ENCODE measurements at regions not wholly inside any gene's neighbourhood (a gene's known extent, or its start where the extent isn't known, plus 50 kb on each side); places are given as distances from the start of the nearest gene placed in this dataset.

GRCh38 chr4:142960126-142960525 lies 114.0 kb upstream of the INPP4B start:
- Histone ChIP-seq H3K27me3 (ENCODE audit: control insufficient read depth in 3 of 3, insufficient read depth in 3 of 3, low read depth in 1 of 3, low read length in 3 of 3) (no peaks in the 10 kb centered on the region), H2BK5ac (ENCODE audit: low read length) (no peak overlapping the region), H2BK12ac (ENCODE audit: low read length) (no peak overlapping the region), H2BK15ac (ENCODE audit: low read length) (no peak overlapping the region), H3K4ac (ENCODE audit: low read length) (no peak overlapping the region), H2AK5ac (ENCODE audit: low read depth, low read length) (no peak overlapping the region), H3K9ac (ENCODE audit: low read depth, low read length, poor library complexity) (no peak overlapping the region), H3K9me3 (replicated peaks in 1 of 2; ENCODE audit: control insufficient read depth in 2 of 2, insufficient read depth in 1 of 2, low read depth in 1 of 2, low read length in 2 of 2) (no peaks in the 10 kb centered on the region), H3K4me3 (ENCODE audit: low read length in 2 of 2) (no peak overlapping the region), H3K27ac (replicated peaks; ENCODE audit: low read length) (no peak overlapping the region), H2AFZ (ENCODE audit: low read length) (no peak overlapping the region), H4K91ac (ENCODE audit: low read depth, low read length, poor library complexity) (no peak overlapping the region), H3K18ac (ENCODE audit: low read length) (no peak overlapping the region), H3K4me2 (ENCODE audit: insufficient read depth, low read length, poor library complexity, severe bottlenecking) (no peak overlapping the region), H3K79me1 (ENCODE audit: low read depth, low read length) (no peaks in the 10 kb centered on the region), H3K23ac (ENCODE audit: low read depth, low read length, poor library complexity) (no peak overlapping the region), H3K14ac (ENCODE audit: low read length) (no peak overlapping the region), H3K36me3 (replicated peaks in 1 of 2; ENCODE audit: control insufficient read depth in 2 of 2, insufficient read depth in 2 of 2, low read length in 2 of 2) (no peaks in the 10 kb centered on the region), H4K8ac (ENCODE audit: low read depth, low read length) (no peak overlapping the region), H2BK120ac (ENCODE audit: low read depth, low read length) (no peak overlapping the region), H3K4me1 (ENCODE audit: control insufficient read depth in 2 of 2, insufficient read depth in 1 of 2, low read depth in 1 of 2, low read length in 2 of 2) (peaks cover 4 to 5% of the 10 kb centered on the region in 2 donors)
- no peak for DNase-seq (ENCODE audit: low spot score)
- WGBS, 2 donors (ENCODE audit: extremely low coverage in 2 of 2, insufficient read length in 2 of 2, insufficient replicate concordance in 1 of 2), result no CpG with 5 or more reads among the region's 1 CpG

- Histone ChIP-seq H3K4me2 (ENCODE audit: insufficient read depth, low read length, poor library complexity, severe bottlenecking) (no peak overlapping the region), H2BK12ac (ENCODE audit: low read length) (no peak overlapping the region), H4K8ac (ENCODE audit: low read depth, low read length) (no peak overlapping the region), H3K27me3 (ENCODE audit: control insufficient read depth in 3 of 3, insufficient read depth in 3 of 3, low read depth in 1 of 3, low read length in 3 of 3) (no peaks in the 10 kb centered on the region), H3K9ac (ENCODE audit: low read depth, low read length, poor library complexity) (no peak overlapping the region), H3K18ac (ENCODE audit: low read length) (no peak overlapping the region), H3K14ac (ENCODE audit: low read length) (no peak overlapping the region), H2BK5ac (ENCODE audit: low read length) (no peak overlapping the region), H4K91ac (ENCODE audit: low read depth, low read length, poor library complexity) (no peak overlapping the region), H3K4ac (ENCODE audit: low read length) (no peak overlapping the region), H3K9me3 (replicated peaks in 1 of 2; ENCODE audit: control insufficient read depth in 2 of 2, insufficient read depth in 1 of 2, low read depth in 1 of 2, low read length in 2 of 2) (no peaks in the 10 kb centered on the region), H3K4me3 (ENCODE audit: low read length in 2 of 2) (no peak overlapping the region), H2BK15ac (ENCODE audit: low read length) (no peak overlapping the region), H3K4me1 (ENCODE audit: control insufficient read depth in 2 of 2, insufficient read depth in 1 of 2, low read depth in 1 of 2, low read length in 2 of 2) (peaks cover 4 to 5% of the 10 kb centered on the region in 2 donors), H3K36me3 (replicated peaks in 1 of 2; ENCODE audit: control insufficient read depth in 2 of 2, insufficient read depth in 2 of 2, low read length in 2 of 2) (no peaks in the 10 kb centered on the region), H2BK120ac (ENCODE audit: low read depth, low read length) (no peak overlapping the region), H2AK5ac (ENCODE audit: low read depth, low read length) (no peak overlapping the region), H3K27ac (replicated peaks; ENCODE audit: low read length) (no peak overlapping the region), H3K79me1 (ENCODE audit: low read depth, low read length) (no peaks in the 10 kb centered on the region), H3K23ac (ENCODE audit: low read depth, low read length, poor library complexity) (no peak overlapping the region), H2AFZ (ENCODE audit: low read length) (peak overlapping the region; percentile 71)
- no peak for DNase-seq (ENCODE audit: low spot score)
- WGBS, 2 donors (ENCODE audit: extremely low coverage in 2 of 2, insufficient read length in 2 of 2, insufficient replicate concordance in 1 of 2), result 100% methylated on average over 1 of the region's 6 CpGs; no CpG with 5 or more reads in 1 of the 2 donors
These were observed 115.0 kb upstream of the INPP4B start for GRCh38 chr4:142960867-142961644.

GRCh38 chr4:142961866-142962265 lies 115.8 kb upstream of the INPP4B start:
- Histone ChIP-seq H3K4me2 (ENCODE audit: insufficient read depth, low read length, poor library complexity, severe bottlenecking) (no peak overlapping the region), H3K14ac (ENCODE audit: low read length) (no peak overlapping the region), H3K27me3 (ENCODE audit: control insufficient read depth in 3 of 3, insufficient read depth in 3 of 3, low read depth in 1 of 3, low read length in 3 of 3) (no peaks in the 10 kb centered on the region), H3K23ac (ENCODE audit: low read depth, low read length, poor library complexity) (no peak overlapping the region), H2BK15ac (ENCODE audit: low read length) (no peak overlapping the region), H3K4ac (ENCODE audit: low read length) (no peak overlapping the region), H3K4me1 (ENCODE audit: control insufficient read depth in 2 of 2, insufficient read depth in 1 of 2, low read depth in 1 of 2, low read length in 2 of 2) (peaks cover 4 to 5% of the 10 kb centered on the region in 2 donors), H3K9ac (ENCODE audit: low read depth, low read length, poor library complexity) (no peak overlapping the region), H3K36me3 (replicated peaks in 1 of 2; ENCODE audit: control insufficient read depth in 2 of 2, insufficient read depth in 2 of 2, low read length in 2 of 2) (no peaks in the 10 kb centered on the region), H3K4me3 (ENCODE audit: low read length in 2 of 2) (no peak overlapping the region), H2BK5ac (ENCODE audit: low read length) (no peak overlapping the region), H2AK5ac (ENCODE audit: low read depth, low read length) (no peak overlapping the region), H3K18ac (ENCODE audit: low read length) (no peak overlapping the region), H2BK120ac (ENCODE audit: low read depth, low read length) (no peak overlapping the region), H3K79me1 (ENCODE audit: low read depth, low read length) (no peaks in the 10 kb centered on the region), H4K91ac (ENCODE audit: low read depth, low read length, poor library complexity) (no peak overlapping the region), H3K27ac (replicated peaks; ENCODE audit: low read length) (no peak overlapping the region), H4K8ac (ENCODE audit: low read depth, low read length) (no peak overlapping the region), H3K9me3 (replicated peaks in 1 of 2; ENCODE audit: control insufficient read depth in 2 of 2, insufficient read depth in 1 of 2, low read depth in 1 of 2, low read length in 2 of 2) (no peaks in the 10 kb centered on the region), H2BK12ac (ENCODE audit: low read length) (no peak overlapping the region), H2AFZ (ENCODE audit: low read length) (peak overlapping the region; percentile 71)
- no peak for DNase-seq (ENCODE audit: low spot score)
- no CpG with 5 or more reads among the region's 1 CpG for WGBS, 2 donors (ENCODE audit: extremely low coverage in 2 of 2, insufficient read length in 2 of 2, insufficient replicate concordance in 1 of 2)

- H2BK120ac ChIP-seq (ENCODE audit: low read depth, low read length), result no peak overlapping the region
- no peaks in the 10 kb centered on the region for H3K4me1 ChIP-seq (ENCODE audit: control insufficient read depth in 2 of 2, insufficient read depth in 1 of 2, low read depth in 1 of 2, low read length in 2 of 2)
These were observed 128.2 kb upstream of the INPP4B start for GRCh38 chr4:142974328-142974727.

More at GRCh38 chr4:142974328-142974727, 128.2 kb upstream of the INPP4B start:
- Histone ChIP-seq H2BK15ac (ENCODE audit: low read length) (no peak overlapping the region), H3K27me3 (ENCODE audit: control insufficient read depth in 3 of 3, insufficient read depth in 3 of 3, low read depth in 1 of 3, low read length in 3 of 3) (no peaks in the 10 kb centered on the region), H3K14ac (ENCODE audit: low read length) (no peak overlapping the region), H3K23ac (ENCODE audit: low read depth, low read length, poor library complexity) (no peak overlapping the region), H2AFZ (ENCODE audit: low read length) (no peak overlapping the region), H2BK5ac (ENCODE audit: low read length) (no peak overlapping the region), H3K36me3 (replicated peaks in 1 of 2; ENCODE audit: control insufficient read depth in 2 of 2, insufficient read depth in 2 of 2, low read length in 2 of 2) (no peaks in the 10 kb centered on the region), H4K8ac (ENCODE audit: low read depth, low read length) (no peak overlapping the region), H3K9me3 (replicated peaks in 1 of 2; ENCODE audit: control insufficient read depth in 2 of 2, insufficient read depth in 1 of 2, low read depth in 1 of 2, low read length in 2 of 2) (peaks cover 0 to 2% of the 10 kb centered on the region in 2 donors), H3K4me3 (ENCODE audit: low read length in 2 of 2) (no peak overlapping the region), H2BK12ac (ENCODE audit: low read length) (no peak overlapping the region), H3K18ac (ENCODE audit: low read length) (no peak overlapping the region), H4K91ac (ENCODE audit: low read depth, low read length, poor library complexity) (no peak overlapping the region), H2AK5ac (ENCODE audit: low read depth, low read length) (no peak overlapping the region), H3K9ac (ENCODE audit: low read depth, low read length, poor library complexity) (no peak overlapping the region), H3K4me2 (ENCODE audit: insufficient read depth, low read length, poor library complexity, severe bottlenecking) (no peak overlapping the region), H3K27ac (replicated peaks; ENCODE audit: low read length) (no peak overlapping the region), H3K79me1 (ENCODE audit: low read depth, low read length) (no peaks in the 10 kb centered on the region), H3K4ac (ENCODE audit: low read length) (no peak overlapping the region)
- no peak for DNase-seq (ENCODE audit: low spot score)

Data from neuronal stem cell (in vitro differentiated cells).